Progenitor cell of endocrine pancreas (in vitro differentiated cells): ENCODE measurements at regions not wholly inside any gene's neighbourhood (a gene's known extent, or its start where the extent isn't known, plus 50 kb on each side); places are given as distances from the start of the nearest gene placed in this dataset.

Experiments
- DNase-seq: peaks from one replicate; pipeline ENCODE4 v3.0.0; 2021; ENCODE audit warnings: low spot score; ENCODE audit not compliant: unreplicated experiment
- H3K27ac Mint-ChIP-seq: 2 replicates; pipeline ENCODE4 v1.8.0; 2021; ENCODE audit warnings: mild to moderate bottlenecking, moderate library complexity, mixed read lengths
- H3K27me3 Mint-ChIP-seq: 2 replicates; pipeline ENCODE4 v1.8.0; 2021; ENCODE audit warnings: mixed read lengths
- H3K36me3 Mint-ChIP-seq: 2 replicates; pipeline ENCODE4 v1.8.0; 2022; ENCODE audit warnings: mixed read lengths; ENCODE audit not compliant: insufficient read depth
- H3K4me1 Mint-ChIP-seq: 2 replicates; pipeline ENCODE4 v1.8.0; 2021; ENCODE audit warnings: low read depth, mixed read lengths
- H3K4me3 Mint-ChIP-seq: 2 replicates; pipeline ENCODE4 v1.8.0; 2021; ENCODE audit warnings: low read depth, mild to moderate bottlenecking, moderate library complexity, mixed read lengths
- H3K9me3 Mint-ChIP-seq: 2 replicates; pipeline ENCODE4 v1.8.0; 2021; ENCODE audit warnings: low read depth, mixed read lengths
- CTCF ChIP-seq: fragments of 200-600 bp; sonication (generic); IDR thresholded peaks from one replicate; pipeline ENCODE4 v1.5.0; 2021; ENCODE audit warnings: antibody characterized with exemption, mild to moderate bottlenecking; ENCODE audit not compliant: unreplicated experiment

DNA sequence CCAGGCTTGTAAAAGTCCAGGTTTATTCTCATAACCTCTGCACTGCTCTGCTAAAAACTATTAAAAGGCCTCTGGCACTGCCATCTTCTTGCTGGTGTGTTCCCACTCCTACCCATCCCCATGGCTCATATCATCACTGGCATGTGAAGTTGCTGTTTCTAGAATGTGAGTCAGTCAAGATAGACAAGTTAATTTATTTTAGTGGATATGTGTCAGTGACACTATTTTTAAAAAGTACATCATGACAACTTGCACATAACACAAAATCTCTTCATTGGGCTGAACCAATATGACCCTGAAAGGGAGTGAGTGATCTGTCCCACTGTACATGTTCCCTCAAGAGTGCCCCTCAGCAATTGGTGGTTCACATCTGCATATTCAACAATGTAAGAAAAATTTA lies 299.7 kb downstream of the NFIB start:
- no peaks in the 10 kb centered on the region for H3K36me3 Mint-ChIP-seq
- no peak for TF ChIP-seq CTCF
- no peaks in the 10 kb centered on the region for H3K4me1 Mint-ChIP-seq
- H3K27me3 Mint-ChIP-seq = peaks cover 6% of the 10 kb centered on the region
- no peak overlapping the region for H3K27ac Mint-ChIP-seq
- no peak for DNase-seq
- no peak overlapping the region for H3K4me3 Mint-ChIP-seq
- no peaks in the 10 kb centered on the region for H3K9me3 Mint-ChIP-seq

- no peak overlapping the region for H3K27ac Mint-ChIP-seq
- TF ChIP-seq CTCF = no peak
- H3K36me3 Mint-ChIP-seq = no peaks in the 10 kb centered on the region
- H3K4me1 Mint-ChIP-seq = no peaks in the 10 kb centered on the region
- H3K27me3 Mint-ChIP-seq = peaks cover 3% of the 10 kb centered on the region
- H3K4me3 Mint-ChIP-seq = no peak overlapping the region
- peaks cover under 1% of the 10 kb centered on the region for H3K9me3 Mint-ChIP-seq
- DNase-seq = no peak
These were observed 302.0 kb downstream of the NFIB start for GRCh38 chr9:14011799-14012560.

- no peak for TF ChIP-seq CTCF
- Mint-ChIP-seq H3K36me3 (no peaks in the 10 kb centered on the region), H3K4me3 (no peak overlapping the region), H3K27me3 (peaks cover 2% of the 10 kb centered on the region), H3K9me3 (peaks cover 4% of the 10 kb centered on the region), H3K27ac (no peak overlapping the region), H3K4me1 (no peaks in the 10 kb centered on the region)
- DNase-seq = no peak
These were observed 306.7 kb downstream of the NFIB start for GRCh38 chr9:14007190-14007769.

DNA sequence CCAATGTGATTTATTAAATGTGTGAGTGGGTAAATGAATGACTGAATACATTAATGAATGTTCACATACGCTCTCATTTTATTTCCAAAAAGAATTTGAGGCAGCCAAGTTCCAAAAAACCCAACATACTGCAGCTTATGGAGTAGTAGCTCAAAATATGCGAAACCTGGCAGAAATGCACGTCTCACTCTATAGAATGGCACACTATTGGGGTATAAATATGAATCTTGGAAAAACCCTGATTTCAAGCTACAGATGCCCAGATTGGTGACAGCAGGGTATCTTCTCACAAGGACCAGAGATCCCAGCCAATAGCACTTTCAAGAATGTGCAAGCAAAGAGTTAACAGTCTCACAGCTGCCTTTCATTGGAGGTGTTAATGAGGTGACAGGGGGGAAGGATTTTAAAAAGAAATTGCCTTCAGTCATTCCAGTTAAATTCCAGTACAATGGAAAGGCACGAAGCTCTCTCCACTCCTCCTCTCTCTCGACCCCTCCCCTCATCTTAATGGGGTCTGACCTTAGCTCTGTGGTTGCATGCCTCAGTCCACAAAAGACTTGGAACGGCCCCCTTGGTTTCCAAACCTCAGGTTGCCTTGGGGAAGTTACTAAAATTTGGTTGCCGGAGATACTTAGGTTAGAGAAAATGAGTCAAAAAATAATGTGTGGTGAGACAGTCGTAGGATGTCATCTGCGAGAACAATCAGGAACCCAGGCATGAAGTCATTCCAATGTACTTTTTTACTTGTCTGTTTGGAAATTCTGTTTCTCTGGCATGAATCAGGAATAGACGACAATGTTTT lies 307.4 kb downstream of the NFIB start:
- H3K27ac Mint-ChIP-seq = no peak overlapping the region
- H3K9me3 Mint-ChIP-seq = peaks cover 4% of the 10 kb centered on the region
- peaks cover 2% of the 10 kb centered on the region for H3K27me3 Mint-ChIP-seq
- no peak for TF ChIP-seq CTCF
- H3K4me1 Mint-ChIP-seq = no peaks in the 10 kb centered on the region
- no peaks in the 10 kb centered on the region for H3K36me3 Mint-ChIP-seq
- no peak for DNase-seq
- H3K4me3 Mint-ChIP-seq = no peak overlapping the region

- no peak overlapping the region for H3K27ac Mint-ChIP-seq
- H3K4me3 Mint-ChIP-seq = no peak overlapping the region
- peaks cover 2% of the 10 kb centered on the region for H3K27me3 Mint-ChIP-seq
- no peak for DNase-seq
- no peaks in the 10 kb centered on the region for H3K36me3 Mint-ChIP-seq
- no peak for TF ChIP-seq CTCF
- peaks cover 4% of the 10 kb centered on the region for H3K9me3 Mint-ChIP-seq
- H3K4me1 Mint-ChIP-seq = no peaks in the 10 kb centered on the region
These were observed 309.8 kb downstream of the NFIB start for GRCh38 chr9:14004110-14004509.
